GM12878 (cell line): ENCODE measurements at regions not wholly inside any gene's neighbourhood (a gene's known extent, or its start where the extent isn't known, plus 50 kb on each side); places are given as distances from the start of the nearest gene placed in this dataset.

Experiments used
- EZH2 ChIP-seq: IDR thresholded peaks from 2 replicates; pipeline ENCODE4 v1.6.1; 2012; ENCODE audit warnings: low read depth, mild to moderate bottlenecking, control low read depth, inconsistent platforms, low read length, borderline replicate concordance; ENCODE audit not compliant: control insufficient read depth
- POLR2A ChIP-seq: IDR thresholded peaks from 2 replicates; pipeline ENCODE4 v1.6.1; 2011; ENCODE audit warnings: low read depth, mild to moderate bottlenecking, low read length

DNA sequence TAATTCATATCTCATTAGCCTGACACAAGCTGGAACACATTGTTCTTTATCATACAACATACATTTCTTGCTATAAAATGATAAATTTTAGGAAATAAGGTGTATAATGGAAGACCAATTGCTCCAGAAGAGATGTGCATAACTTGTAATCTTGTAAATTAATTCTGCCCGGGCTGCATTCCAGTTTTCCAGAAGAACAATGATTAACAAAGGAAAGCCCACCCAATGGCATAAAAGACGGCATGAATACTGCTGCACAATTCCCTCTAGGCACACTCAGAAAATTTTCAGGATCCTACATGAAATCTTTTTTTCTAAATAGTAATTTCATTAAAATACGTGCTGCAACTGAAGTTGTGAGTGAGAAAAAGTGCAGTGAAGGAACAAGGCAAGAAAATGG, 137.4 kb upstream of the KRR1 start:
- TF ChIP-seq POLR2A (no peak), EZH2 (no peak)
